Ishikawa (cell line): ENCODE measurements at regions not wholly inside any gene's neighbourhood (a gene's known extent, or its start where the extent isn't known, plus 50 kb on each side); places are given as distances from the start of the nearest gene placed in this dataset.

Source experiments
- CREB1 ChIP-seq: IDR thresholded peaks from 2 replicates; pipeline ENCODE4 v1.6.1; 2012; ENCODE audit warnings: low read depth
- TAF1 ChIP-seq: IDR thresholded peaks from 2 replicates; pipeline ENCODE4 v1.6.1; 2012; ENCODE audit warnings: low read depth, mild to moderate bottlenecking

DNA sequence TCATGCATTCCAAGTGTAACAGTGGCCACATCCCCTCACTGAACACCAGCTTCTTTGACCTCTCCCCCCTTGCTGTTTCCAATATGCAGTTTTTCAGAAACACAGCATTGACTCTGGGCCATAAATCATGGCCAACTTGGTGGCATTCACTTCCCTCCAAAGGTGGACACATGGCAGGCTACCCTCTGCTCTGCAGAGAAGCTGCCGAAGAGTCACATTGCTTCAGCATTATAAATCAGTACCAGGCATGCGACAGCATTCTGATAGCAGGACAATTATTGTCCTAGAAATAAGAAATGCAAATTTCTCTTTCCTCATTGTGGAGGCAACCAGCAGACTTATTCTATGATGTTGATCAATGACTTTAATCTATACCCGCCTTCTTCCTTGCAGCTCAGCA, 475.4 kb upstream of the GHITM start:
- TF ChIP-seq CREB1: no peak
- TF ChIP-seq TAF1: no peak
